Islet precursor cell (in vitro differentiated cells): ENCODE measurements at regions not wholly inside any gene's neighbourhood (a gene's known extent, or its start where the extent isn't known, plus 50 kb on each side); places are given as distances from the start of the nearest gene placed in this dataset.
"Not testable (repeated sequence)": the region's sequence is repeated elsewhere in the genome, so short reads cannot be mapped to it uniquely, and the experiment has no call there.

ENCODE experiments used
- DNase-seq: peaks from one replicate; pipeline ENCODE4 v3.0.0-alpha.2; 2018

GRCh38 chr3:124619887-124620599 is 110.2 kb upstream of the UMPS start:
- DNase-seq: no peak

- DNase-seq: peak; percentile 87
Observed at GRCh38 chr3:124620600-124621063, 109.6 kb upstream of the UMPS start.

- no peak for DNase-seq
Observed at GRCh38 chr3:124621498-124621897, 108.8 kb upstream of the UMPS start.

GRCh38 chr3:124625074-124625473 is 105.2 kb upstream of the UMPS start:
- no peak for DNase-seq

GRCh38 chr3:124627501-124627908 is 102.7 kb upstream of the UMPS start:
- DNase-seq: peak; percentile 71

GRCh38 chr3:124628863-124629262 is 101.4 kb upstream of the UMPS start:
- DNase-seq: no peak

- no peak for DNase-seq
Observed at GRCh38 chr3:124629497-124629896, 100.8 kb upstream of the UMPS start.

- no peak for DNase-seq
Observed at GRCh38 chr3:124630960-124631359, 99.3 kb upstream of the UMPS start.

GRCh38 chr3:124631727-124632126 is 98.5 kb upstream of the UMPS start:
- no peak for DNase-seq

- DNase-seq: peak; percentile 78
Observed at GRCh38 chr3:124632566-124633140, 97.6 kb upstream of the UMPS start.

- DNase-seq: no peak
Observed at GRCh38 chr3:124633524-124633923, 96.7 kb upstream of the UMPS start.

GRCh38 chr3:124634210-124635168 is 95.8 kb upstream of the UMPS start:
- no peak for DNase-seq

GRCh38 chr3:124635169-124635539 is 95.1 kb upstream of the UMPS start:
- no peak for DNase-seq

GRCh38 chr3:124636101-124636862 is 94.0 kb upstream of the UMPS start:
- DNase-seq: no peak

GRCh38 chr3:124636863-124637296 is 93.4 kb upstream of the UMPS start:
- DNase-seq: no peak

GRCh38 chr3:124639406-124640237 is 90.6 kb upstream of the UMPS start:
- DNase-seq: no peak

GRCh38 chr3:124640635-124641306 is 89.5 kb upstream of the UMPS start:
- DNase-seq: no peak

- no peak for DNase-seq
Observed at GRCh38 chr3:124643453-124643852, 86.8 kb upstream of the UMPS start.

GRCh38 chr3:124646186-124646585 is 84.1 kb upstream of the UMPS start:
- DNase-seq: not testable (repeated sequence)

- peak; percentile 69 for DNase-seq
Observed at GRCh38 chr3:124648551-124648950, 81.7 kb upstream of the UMPS start.

- DNase-seq: no peak
Observed at GRCh38 chr3:124650798-124651197, 79.5 kb upstream of the UMPS start.
